Left ventricle myocardium superior (tissue), 1 donor: ENCODE measurements at regions not wholly inside any gene's neighbourhood (a gene's known extent, or its start where the extent isn't known, plus 50 kb on each side); places are given as distances from the start of the nearest gene placed in this dataset.
"Not testable (repeated sequence)": the region's sequence is repeated elsewhere in the genome, so short reads cannot be mapped to it uniquely, and the experiment has no call there.

Experiments
- ATAC-seq: fragments of 200-7000 bp; cut with Tn5 transposase; one replicate; pipeline ENCODE4 v1.9.1; 2020; ENCODE audit warnings: mild to moderate bottlenecking, moderate library complexity
- DNase-seq: peaks from one replicate; pipeline ENCODE4 v3.0.0-alpha.2; 2020
- intact Hi-C: fragments of 100-400 bp; cut with micrococcal nuclease; formaldehyde crosslinking; loops from one replicate; pipeline ENCODE4 v1.11.0; 2022
- donor health status: DM: no; HTN: yes; CAD: no; lungs with severe emphysema.

DNA sequence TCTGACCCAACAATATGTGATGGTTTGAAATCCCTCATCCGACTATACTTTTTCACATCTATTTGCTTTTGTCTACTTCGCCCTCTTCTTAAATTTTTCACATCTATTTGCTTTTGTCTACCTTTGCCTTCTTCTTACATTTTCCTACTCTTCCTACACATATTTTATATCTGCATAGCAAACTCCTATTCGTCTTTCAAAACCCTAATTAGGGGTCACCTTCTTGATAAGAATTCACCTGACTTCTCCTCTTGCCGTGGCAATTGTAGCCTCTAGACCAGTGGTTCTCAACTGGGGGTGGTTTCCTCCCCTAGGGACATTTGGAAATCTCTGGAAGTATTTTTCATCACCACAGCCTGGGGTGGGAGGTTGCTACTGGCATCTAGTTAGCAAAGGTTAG is 607.4 kb downstream of the NTRK3 start:
- DNase-seq = no peak

DNA sequence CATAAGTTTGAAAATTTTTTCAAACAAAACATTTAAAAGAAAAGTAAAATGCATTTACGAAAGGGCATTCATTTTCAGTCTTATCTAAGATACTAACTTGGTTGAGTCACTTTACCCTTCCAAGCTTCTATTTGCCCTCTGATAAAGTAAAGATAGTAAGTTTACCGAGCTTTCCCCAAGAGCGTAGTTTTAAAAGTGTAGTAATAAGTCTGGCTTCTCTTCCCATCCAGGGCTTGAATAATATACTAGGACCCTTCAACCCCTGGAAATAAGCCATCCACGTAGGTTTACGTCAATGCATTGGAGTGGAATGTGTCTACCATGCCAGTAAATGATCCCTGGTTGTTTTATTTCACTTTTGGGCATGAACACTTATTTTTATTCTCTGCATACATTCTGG is 608.3 kb downstream of the NTRK3 start:
- intact Hi-C loops = no loop called here
- DNase-seq (no peak), ATAC-seq (no peak)

More for the DNA sequence above, 607.4 kb downstream of the NTRK3 start:
- no peak for ATAC-seq
- intact Hi-C loops = no loop called here

DNA sequence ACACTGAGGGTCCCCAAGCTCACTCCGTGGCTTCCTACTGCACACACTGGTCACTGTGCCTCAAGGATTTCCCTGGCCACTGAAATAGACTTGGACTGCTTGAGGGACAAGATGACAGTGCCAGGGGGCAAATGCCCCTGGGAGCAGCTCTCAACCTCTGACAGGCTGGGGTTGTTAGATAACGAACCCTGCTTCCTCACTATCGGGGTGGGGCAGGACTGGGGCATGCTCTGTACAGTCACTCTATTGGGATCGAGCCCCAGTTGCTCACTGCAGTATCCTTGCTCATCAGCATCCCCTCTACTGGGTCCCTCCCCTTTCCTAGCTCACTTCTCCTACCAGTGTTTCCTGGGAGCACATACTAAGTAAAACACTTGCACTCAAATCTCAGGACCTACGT is 610.8 kb downstream of the NTRK3 start:
- DNase-seq (no peak), ATAC-seq (no peak)
- intact Hi-C loops = no loop called here

DNA sequence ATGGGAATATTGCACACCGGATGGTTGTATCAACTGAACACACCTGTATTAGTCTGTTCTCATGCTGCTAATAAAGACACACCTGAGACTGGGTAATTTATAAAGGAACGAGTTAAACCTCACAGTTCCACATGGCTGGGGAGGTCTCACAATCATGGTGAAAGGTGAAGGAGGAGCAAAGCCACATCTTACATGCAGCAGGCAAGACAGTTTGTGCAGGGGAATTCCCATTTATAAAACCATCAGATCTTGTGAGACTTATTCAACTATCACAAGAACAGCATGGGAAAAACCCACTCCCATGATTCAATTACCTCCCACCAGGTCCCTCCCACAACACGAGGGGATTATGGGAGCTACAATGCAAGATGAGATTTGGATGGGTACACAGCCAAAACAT is 613.5 kb downstream of the NTRK3 start:
- intact Hi-C loops, ATAC-seq, DNase-seq: not testable (repeated sequence)

DNA sequence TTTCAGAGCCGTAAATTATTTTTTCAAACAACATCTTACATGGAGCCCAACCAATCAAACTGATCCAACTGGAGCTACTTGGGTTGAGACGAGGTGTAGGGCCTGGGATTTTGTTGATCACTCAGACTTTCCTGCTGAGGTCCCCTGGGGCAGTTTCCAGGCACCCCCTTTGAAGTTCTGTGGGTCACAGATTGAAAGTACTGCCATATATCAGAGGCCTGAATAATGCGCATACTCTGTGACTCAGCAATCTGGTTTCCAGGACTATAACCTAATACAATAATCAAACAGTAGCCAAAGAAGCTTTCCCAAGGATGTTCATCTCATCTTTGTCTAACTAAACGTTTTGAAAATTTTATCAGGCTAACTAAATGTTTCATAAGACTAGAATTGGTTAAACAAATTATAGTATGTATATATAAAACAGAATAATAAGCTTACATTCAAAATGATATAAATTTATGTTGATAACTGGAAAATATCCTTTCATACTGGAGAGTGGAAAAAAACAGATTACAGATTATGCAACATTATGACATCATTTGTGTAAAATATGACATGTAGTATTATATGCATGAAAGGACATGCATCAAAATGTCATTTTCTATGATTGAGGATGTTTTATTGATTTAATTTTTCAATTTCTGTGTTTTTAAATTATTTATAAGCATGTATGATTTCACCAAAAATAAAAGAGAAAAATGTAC is 617.1 kb downstream of the NTRK3 start:
- ATAC-seq (no peak), DNase-seq (no peak)
- intact Hi-C loops = no loop called here

DNA sequence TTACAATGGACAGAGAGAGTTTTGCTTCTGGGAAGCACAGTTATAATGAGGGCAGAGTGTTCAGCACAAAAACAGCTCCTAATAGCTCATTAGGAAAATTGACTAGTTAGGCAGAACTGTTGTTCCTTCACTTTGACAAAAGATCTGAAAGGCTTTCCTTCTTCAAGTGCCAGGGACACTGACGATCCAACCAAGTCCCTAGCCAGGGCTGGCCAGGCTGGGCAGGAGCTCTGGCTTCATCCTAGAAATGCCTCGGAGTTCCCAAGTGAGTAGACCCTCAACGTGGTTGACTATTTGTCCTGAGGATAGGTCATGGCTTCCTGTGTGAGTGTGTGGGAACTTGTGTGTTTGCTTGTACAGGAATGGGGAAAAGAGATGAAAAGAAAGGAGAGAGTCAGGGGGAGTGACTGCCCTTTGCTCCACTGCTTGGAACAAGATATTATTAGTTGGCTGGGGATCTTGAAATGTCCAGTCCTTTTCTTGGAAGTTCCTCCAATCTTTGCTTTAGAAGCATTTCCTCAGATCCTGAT is 617.9 kb downstream of the NTRK3 start:
- intact Hi-C loops = no loop called here

DNA sequence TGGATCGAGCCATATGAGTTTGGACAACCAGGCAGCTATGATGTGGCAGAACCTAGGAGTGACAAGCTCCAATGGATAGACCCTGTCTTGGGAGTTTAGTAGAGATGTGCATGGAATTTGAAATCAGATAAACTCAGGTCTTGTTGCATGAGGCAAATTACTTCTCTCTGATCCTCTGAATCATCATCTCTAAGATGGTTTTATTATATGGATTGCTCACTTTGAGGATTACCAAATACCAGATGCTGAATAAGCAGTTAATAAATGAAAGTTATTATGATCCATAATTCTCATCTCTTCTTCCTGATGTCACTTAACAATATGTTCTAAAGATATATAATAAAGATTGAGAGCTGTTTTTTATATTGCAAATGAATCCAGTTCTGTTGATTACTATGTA is 622.2 kb downstream of the NTRK3 start:
- intact Hi-C loops = no loop called here
- no peak for ATAC-seq

More for the DNA sequence above, 617.9 kb downstream of the NTRK3 start:
- ATAC-seq (no peak), DNase-seq (no peak)

DNA sequence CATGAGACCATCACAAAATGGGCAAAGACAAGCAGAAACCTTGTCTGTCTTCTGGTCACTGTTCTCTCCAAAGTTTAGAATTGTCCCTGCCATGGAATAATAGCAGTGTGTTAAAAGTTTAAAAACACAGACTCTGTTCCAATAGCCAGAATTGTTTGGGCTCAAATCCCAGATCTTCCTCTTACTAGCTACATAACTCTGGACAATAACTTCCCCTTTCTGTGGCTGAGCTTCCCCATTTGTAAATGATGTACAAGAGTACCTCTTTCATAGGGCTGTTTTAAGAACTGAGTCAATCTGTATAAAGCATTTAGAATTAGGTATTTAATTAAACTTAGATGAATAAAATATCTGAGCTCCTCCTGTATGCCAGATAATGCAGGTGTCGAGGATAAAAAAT is 623.0 kb downstream of the NTRK3 start:
- DNase-seq (no peak), ATAC-seq (no peak)
- intact Hi-C loops = no loop called here

More for the DNA sequence above, 622.2 kb downstream of the NTRK3 start:
- no peak for DNase-seq

DNA sequence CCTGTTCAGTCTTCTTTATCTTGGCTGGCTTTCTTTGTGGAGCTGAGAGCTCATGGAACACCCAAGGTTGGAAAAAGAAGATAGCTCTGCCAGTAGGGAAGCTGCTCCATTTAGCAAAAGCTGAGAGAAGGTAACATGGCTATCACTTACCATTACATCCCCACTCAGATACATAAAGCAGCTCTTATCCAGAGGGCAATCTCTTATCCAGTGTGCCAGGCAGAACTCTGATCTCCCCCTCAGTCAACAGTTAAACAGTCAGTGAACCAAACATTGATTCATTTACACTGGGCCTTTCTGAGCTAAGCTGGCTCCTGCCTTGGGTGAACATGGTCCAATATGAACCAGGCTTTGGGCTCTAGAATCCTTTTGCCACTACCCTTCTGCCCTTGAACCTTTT is 624.2 kb downstream of the NTRK3 start:
- no peak for ATAC-seq
- no peak for DNase-seq
- intact Hi-C loops = no loop called here

DNA sequence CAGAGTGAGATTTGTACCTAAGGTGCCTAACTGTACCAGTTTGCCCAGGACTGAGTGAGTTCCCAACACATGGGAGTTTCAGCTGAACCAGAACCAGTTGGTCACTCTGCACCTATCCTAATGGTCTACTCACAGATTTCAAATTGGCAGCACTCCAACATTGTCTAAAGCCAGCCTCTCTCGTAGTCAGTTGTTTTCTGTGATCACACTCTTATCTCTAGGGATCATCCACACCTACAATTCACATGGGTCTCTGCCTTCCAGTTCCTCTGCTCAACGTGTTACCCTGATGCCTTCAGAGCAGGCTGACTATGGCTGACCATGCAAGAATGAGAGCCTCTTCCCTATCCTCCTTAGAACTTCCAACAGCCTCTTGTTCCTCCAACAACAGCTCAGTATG is 624.8 kb downstream of the NTRK3 start:
- no peak for DNase-seq
- intact Hi-C loops = no loop called here
- no peak for ATAC-seq

DNA sequence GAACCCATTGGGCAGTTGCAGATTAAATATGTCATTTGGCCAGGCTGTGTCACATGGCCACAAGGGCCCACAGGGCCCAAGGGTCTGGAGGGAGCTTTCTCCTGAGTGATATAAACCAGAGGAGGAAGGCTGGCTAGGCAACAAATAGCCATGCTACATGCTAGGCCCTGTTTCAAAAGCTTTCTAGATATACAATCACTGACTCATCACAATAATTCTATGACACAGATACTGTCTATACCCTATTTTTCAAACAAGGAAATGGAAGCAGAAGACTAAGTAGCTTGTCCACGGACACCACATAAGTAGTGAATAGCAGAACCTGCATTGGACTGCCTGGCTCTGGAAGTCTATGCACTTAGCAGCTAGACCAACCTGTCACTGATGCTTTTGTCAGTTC is 625.4 kb downstream of the NTRK3 start:
- intact Hi-C loops = no loop called here
- ATAC-seq (no peak), DNase-seq (no peak)

DNA sequence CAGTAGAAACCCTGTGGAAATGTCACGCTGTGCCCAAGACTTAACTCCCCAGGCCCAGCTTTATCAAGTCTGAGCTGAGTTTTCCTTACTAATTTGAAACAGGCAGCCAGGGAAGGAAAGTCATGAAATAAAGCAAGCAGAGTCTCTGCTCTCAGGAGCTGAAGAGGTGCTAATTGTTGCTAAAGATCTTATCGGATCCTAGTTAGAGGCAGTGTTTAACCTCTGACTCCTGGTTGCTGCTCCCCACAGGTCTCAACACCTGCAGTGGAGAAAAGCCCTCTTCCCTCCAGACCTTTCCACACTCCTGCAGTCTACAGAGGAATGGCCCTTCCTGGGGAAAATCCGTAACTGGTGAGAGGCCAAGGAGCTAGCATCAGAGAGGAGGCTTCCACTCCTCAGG is 628.2 kb downstream of the NTRK3 start:
- ATAC-seq = no peak
- DNase-seq = no peak
- intact Hi-C loops = no loop called here

DNA sequence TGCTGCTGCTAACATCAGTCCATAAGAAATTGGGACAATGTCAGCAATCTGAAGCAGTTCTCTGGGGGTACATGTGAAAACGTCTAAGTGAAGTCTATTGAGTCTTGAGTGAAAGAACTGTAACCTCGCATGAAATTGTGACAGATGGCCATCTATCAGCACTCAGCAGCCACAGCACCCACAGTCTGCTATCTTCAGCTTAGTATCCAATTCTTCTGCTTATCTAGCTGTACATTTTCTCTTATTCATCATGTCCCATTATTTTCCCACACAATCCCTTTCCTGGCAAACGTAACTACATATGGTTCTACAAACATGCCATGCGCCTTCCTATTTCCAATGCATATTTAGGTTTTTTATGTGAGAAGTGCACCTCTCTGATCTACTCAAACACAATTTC is 629.7 kb downstream of the NTRK3 start:
- ATAC-seq (no peak), DNase-seq (no peak)
- intact Hi-C loops = no loop called here

DNA sequence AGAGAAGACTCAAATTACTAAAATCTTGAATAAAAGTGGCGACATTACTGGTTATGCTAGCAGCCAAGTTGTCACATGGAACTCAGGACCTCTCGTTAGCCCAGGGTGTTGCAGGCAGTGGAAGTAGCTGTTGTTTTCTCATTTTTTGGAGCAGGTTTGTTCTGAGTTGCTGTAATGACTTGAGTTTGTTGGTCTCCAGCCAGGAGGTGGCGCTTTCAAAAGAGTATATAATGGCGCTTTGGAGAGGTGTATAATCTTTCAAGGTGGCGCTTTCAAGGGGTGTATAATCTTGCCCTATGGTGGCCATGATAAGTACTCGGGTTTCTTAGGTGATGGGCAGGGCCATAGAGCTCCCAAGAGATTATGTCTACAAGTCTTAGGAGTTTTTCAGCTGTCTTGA is 632.7 kb downstream of the NTRK3 start:
- no peak for DNase-seq
- ATAC-seq = no peak
- intact Hi-C loops = no loop called here

DNA sequence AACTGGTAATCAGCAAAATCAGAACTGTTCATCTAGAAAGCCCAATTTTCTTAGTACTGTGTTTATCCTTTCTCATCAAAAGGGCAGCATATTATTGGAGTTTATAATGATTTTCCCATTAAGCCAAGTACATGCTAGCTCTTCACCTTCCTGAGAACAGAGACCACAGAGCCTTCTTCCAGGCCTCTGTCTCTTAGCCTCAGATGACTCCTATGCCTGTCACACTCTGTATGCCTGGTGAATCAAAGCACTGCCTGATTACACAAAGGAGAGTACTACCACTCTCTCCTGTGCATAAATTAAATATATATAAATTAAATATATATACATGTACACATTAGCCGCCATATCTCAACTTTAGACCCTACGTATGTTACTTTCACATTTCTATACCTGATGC is 636.1 kb downstream of the NTRK3 start:
- no peak for DNase-seq
- no peak for ATAC-seq
- intact Hi-C loops = no loop called here

DNA sequence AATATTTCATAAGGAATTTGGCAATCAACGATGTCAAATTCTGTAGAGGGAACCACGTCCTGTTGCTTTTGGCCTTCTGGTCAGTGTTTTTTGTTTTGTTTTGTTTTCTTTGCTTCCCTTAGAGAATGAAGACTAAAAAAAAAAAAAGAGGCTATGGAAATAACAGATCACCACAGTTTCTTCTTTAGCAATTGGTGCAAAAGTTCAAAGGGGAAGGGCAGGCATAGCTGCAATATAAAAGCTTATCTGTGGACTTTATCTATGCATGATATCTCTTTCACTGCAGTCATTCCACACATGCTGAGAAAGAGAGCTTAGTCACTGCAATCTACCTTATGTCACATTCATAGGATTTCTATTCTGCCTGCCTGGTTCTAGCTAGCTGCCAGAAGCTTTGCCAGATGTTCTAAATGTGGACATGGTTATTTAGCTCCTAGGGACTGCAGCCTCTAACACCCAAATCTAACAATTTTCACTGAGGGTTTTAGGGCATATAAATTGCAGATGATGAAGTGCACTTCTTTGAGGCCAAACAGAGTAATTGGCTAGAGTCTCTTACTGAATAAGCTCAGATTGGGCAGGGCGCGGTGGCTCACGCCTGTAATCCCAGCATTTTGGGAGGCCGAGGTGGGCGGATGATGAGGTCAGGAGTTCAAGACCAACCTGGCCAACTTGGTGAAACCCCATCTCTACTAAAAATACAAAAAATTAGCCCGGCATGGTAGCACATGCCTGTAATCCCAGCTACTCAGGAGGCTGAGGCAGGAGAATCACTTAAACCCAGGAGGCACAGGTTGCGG is 637.2 kb downstream of the NTRK3 start:
- DNase-seq (peak; percentile 44), ATAC-seq (peak; percentile 92)
- intact Hi-C loops = no loop called here

DNA sequence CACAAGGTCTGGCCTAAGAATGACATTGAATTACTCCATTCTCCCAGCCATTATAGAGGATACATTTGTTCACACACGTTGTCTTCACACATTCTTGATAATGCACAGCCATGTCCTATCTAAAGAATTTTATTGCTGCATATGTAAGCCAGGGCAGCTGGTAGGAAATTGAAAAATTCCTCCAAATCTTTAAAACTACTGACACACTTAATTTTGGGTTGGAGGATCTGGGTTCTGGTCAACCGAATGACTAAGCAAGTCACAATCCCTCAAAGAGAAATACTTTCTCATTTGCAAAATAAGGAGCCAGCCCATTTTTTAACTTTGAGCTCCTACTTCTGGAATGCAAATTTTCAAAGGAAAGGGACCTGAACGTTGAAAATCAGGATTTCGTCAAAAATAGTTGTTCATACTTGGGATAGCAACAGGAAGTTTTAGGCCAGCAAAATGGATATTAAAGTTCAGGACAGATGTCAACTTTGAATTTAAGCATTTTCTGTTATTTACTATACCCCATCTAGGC is 638.3 kb downstream of the NTRK3 start:
- ATAC-seq (no peak), DNase-seq (no peak)
- intact Hi-C loops = no loop called here

DNA sequence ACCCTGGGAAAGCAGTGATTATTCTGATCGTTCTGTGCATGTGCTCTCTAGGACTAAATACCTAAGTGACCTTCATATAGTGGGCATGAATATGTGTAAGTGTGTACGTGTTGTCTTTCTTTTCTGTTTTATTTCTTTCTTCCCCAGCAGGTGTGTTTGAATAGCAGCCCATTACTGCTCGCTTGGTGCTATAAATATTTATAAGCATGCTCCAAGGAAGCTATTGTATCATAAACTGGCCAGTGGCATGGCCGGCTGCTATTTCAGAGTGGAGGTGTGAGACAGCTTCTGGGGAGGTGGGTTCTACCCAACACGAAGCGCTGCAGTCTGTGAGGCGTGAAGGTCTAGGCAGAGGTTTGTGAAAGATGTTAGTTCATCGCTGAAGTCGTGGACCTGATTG is 641.8 kb downstream of the NTRK3 start:
- intact Hi-C loops = no loop called here

DNA sequence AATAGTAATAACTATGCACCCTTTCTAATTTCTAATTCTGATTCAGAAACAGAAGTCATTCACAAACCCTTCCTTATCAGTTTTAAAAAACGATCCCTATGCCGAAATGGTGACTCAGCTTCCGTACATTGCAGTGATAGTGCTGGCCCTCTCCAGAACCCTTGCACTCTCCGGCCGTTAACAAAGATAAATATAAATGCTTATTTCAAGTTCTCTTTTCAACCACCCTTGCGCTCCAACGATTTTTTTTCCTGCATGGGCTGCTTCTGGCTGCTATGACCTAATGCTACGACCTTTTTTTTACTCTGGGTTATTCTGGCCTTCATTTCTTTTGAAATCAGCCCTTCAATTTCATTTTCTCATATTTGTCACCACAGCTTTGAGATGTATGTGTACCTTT is 646.2 kb downstream of the NTRK3 start:
- intact Hi-C loops = no loop called here
- DNase-seq = no peak
- ATAC-seq = peak; percentile 82

More for the DNA sequence above, 641.8 kb downstream of the NTRK3 start:
- ATAC-seq (no peak), DNase-seq (no peak)

DNA sequence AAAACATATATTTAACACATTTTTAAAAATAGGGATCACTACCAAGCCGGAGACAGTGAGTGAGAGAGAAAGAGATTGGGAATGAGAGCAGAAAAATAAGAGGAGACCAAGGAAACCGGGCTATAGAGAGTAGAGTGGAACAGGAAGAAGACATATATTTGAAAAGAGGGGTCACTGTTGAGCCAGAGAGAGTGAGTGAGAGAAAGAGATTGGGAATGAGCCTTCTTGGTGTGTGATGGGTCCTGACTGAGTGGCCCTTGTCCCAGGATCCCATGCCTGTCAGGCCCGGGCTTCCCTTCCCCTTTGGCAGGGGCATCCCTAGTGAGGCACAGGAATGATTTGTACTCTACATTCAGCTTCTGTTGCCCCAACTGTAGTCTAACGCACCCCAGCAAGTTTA is 646.6 kb downstream of the NTRK3 start:
- DNase-seq (no peak), ATAC-seq (peak; percentile 50)
- intact Hi-C loops = no loop called here
